T-helper 1 cell (primary cell): ENCODE measurements at regions not wholly inside any gene's neighbourhood (a gene's known extent, or its start where the extent isn't known, plus 50 kb on each side); places are given as distances from the start of the nearest gene placed in this dataset.

Source experiments
- DNase-seq, 5 donors: peaks; one replicate each; pipeline ENCODE4 v3.0.0-alpha.2; 2012 to 2020

GRCh38 chr1:188237573-188238348 lies 1409.0 kb downstream of the PLA2G4A start:
- DNase-seq = no peak

- DNase-seq = no peak
These were observed 1412.1 kb downstream of the PLA2G4A start for GRCh38 chr1:188240772-188241406.

- DNase-seq = no peak
These were observed 1412.9 kb downstream of the PLA2G4A start for GRCh38 chr1:188241629-188242028.

GRCh38 chr1:188243456-188243855 lies 1414.7 kb downstream of the PLA2G4A start:
- DNase-seq = no peak

GRCh38 chr1:188244681-188245080 lies 1415.9 kb downstream of the PLA2G4A start:
- DNase-seq = no peak

- no peak for DNase-seq
These were observed 1418.5 kb downstream of the PLA2G4A start for GRCh38 chr1:188247255-188247654.

- no peak for DNase-seq
These were observed 1421.1 kb downstream of the PLA2G4A start for GRCh38 chr1:188249811-188250210.

- DNase-seq = no peak
These were observed 1422.3 kb downstream of the PLA2G4A start for GRCh38 chr1:188251036-188251435.

- DNase-seq = no peak
These were observed 1433.1 kb downstream of the PLA2G4A start for GRCh38 chr1:188261849-188262248.

- DNase-seq = no peak
These were observed 1441.2 kb downstream of the PLA2G4A start for GRCh38 chr1:188269956-188270355.

GRCh38 chr1:188270497-188270896 lies 1441.7 kb downstream of the PLA2G4A start:
- no peak for DNase-seq

- DNase-seq = no peak
These were observed 1449.0 kb downstream of the PLA2G4A start for GRCh38 chr1:188277771-188278170.

- no peak for DNase-seq
These were observed 1453.2 kb downstream of the PLA2G4A start for GRCh38 chr1:188281921-188282320.

GRCh38 chr1:188295157-188295556 lies 1466.4 kb downstream of the PLA2G4A start:
- DNase-seq = no peak

GRCh38 chr1:188302746-188303145 lies 1474.0 kb downstream of the PLA2G4A start:
- no peak for DNase-seq

GRCh38 chr1:188314557-188315137 lies 1485.9 kb downstream of the PLA2G4A start:
- no peak for DNase-seq

- no peak for DNase-seq
These were observed 1489.1 kb downstream of the PLA2G4A start for GRCh38 chr1:188317894-188318293.

GRCh38 chr1:188325211-188325610 lies 1496.5 kb downstream of the PLA2G4A start:
- DNase-seq = no peak

- DNase-seq = no peak
These were observed 1515.2 kb downstream of the PLA2G4A start for GRCh38 chr1:188343914-188344313.

GRCh38 chr1:188350104-188350503 lies 1521.4 kb downstream of the PLA2G4A start:
- DNase-seq = no peak

GRCh38 chr1:188355082-188355481 lies 1526.3 kb downstream of the PLA2G4A start:
- DNase-seq = no peak

- DNase-seq = no peak
These were observed 1527.1 kb downstream of the PLA2G4A start for GRCh38 chr1:188355847-188356246.

GRCh38 chr1:188359315-188359714 lies 1530.6 kb downstream of the PLA2G4A start:
- no peak for DNase-seq

- DNase-seq = no peak
These were observed 1535.2 kb downstream of the PLA2G4A start for GRCh38 chr1:188363943-188364342.
